Right hindlimb (tissue), 1 donor: ENCODE measurements at regions not wholly inside any gene's neighbourhood (a gene's known extent, or its start where the extent isn't known, plus 50 kb on each side); places are given as distances from the start of the nearest gene placed in this dataset.

ENCODE experiments used
- DNase-seq: peaks from one replicate; pipeline ENCODE4 v3.0.0-alpha.2; 2018

- DNase-seq: no peak
Measured at GRCh38 chr3:28743271-28743670, 394.6 kb upstream of the AZI2 start.

GRCh38 chr3:28743831-28744230 lies 395.2 kb upstream of the AZI2 start:
- DNase-seq: no peak

- no peak for DNase-seq
Measured at GRCh38 chr3:28745436-28745835, 396.8 kb upstream of the AZI2 start.

GRCh38 chr3:28745916-28746617 lies 397.4 kb upstream of the AZI2 start:
- DNase-seq: no peak

- DNase-seq: no peak
Measured at GRCh38 chr3:28746990-28747389, 398.4 kb upstream of the AZI2 start.

- no peak for DNase-seq
Measured at GRCh38 chr3:28751864-28752263, 403.2 kb upstream of the AZI2 start.

- DNase-seq: no peak
Measured at GRCh38 chr3:28752290-28752689, 403.7 kb upstream of the AZI2 start.

GRCh38 chr3:28756056-28756455 lies 407.4 kb upstream of the AZI2 start:
- no peak for DNase-seq

- DNase-seq: no peak
Measured at GRCh38 chr3:28758115-28758514, 409.5 kb upstream of the AZI2 start.

GRCh38 chr3:28761375-28761774 lies 412.8 kb upstream of the AZI2 start:
- DNase-seq: no peak

GRCh38 chr3:28765194-28765593 lies 416.6 kb upstream of the AZI2 start:
- DNase-seq: no peak

- no peak for DNase-seq
Measured at GRCh38 chr3:28768439-28768838, 419.8 kb upstream of the AZI2 start.

GRCh38 chr3:28777806-28778475 lies 429.3 kb upstream of the AZI2 start:
- DNase-seq: no peak

GRCh38 chr3:28780480-28780879 lies 431.9 kb upstream of the AZI2 start:
- DNase-seq: no peak

GRCh38 chr3:28781053-28781452 lies 432.4 kb upstream of the AZI2 start:
- DNase-seq: no peak

GRCh38 chr3:28786446-28786845 lies 437.8 kb upstream of the AZI2 start:
- no peak for DNase-seq

- no peak for DNase-seq
Measured at GRCh38 chr3:28788571-28788970, 439.9 kb upstream of the AZI2 start.

- no peak for DNase-seq
Measured at GRCh38 chr3:28791713-28792255, 443.2 kb upstream of the AZI2 start.

GRCh38 chr3:28792604-28793003 lies 444.0 kb upstream of the AZI2 start:
- DNase-seq: no peak

- no peak for DNase-seq
Measured at GRCh38 chr3:28799084-28799483, 450.5 kb upstream of the AZI2 start.

- no peak for DNase-seq
Measured at GRCh38 chr3:28800203-28800602, 451.6 kb upstream of the AZI2 start.

GRCh38 chr3:28808068-28808467 lies 459.4 kb upstream of the AZI2 start:
- no peak for DNase-seq

- no peak for DNase-seq
Measured at GRCh38 chr3:28816017-28816416, 464.9 kb upstream of the RBMS3 start.

- no peak for DNase-seq
Measured at GRCh38 chr3:28824316-28824715, 456.6 kb upstream of the RBMS3 start.

GRCh38 chr3:28826840-28827239 lies 454.0 kb upstream of the RBMS3 start:
- no peak for DNase-seq
